K562 (cell line): ENCODE measurements at regions not wholly inside any gene's neighbourhood (a gene's known extent, or its start where the extent isn't known, plus 50 kb on each side); places are given as distances from the start of the nearest gene placed in this dataset.

Experiments used
- ATAC-seq: fragments of 200-7000 bp; cut with Tn5 transposase; 3 replicates; pipeline ENCODE4 v1.9.1; 2020; ENCODE audit warnings: moderate library complexity
- BruUV-seq: library from RNA; stranded (reverse); fragments of 400-500 nt; replicated peaks from 2 replicates; lab custom pipeline; 2021; lab: Mats Ljungman, UMichigan
- CTCF ChIA-PET: fragments of 300-600 bp; formaldehyde crosslinking; extraction: SDS; loops from one replicate; lab custom pipeline; 2021; ENCODE audit warnings: low intra/inter-chr PET ratio; lab: Yijun Ruan, JAX
- POLR2A ChIA-PET: fragments of 300-600, 350-650 bp; sonication (Branson Sonifier 250); formaldehyde crosslinking; extraction: SDS; loops from one replicate; lab custom pipeline; 2021; ENCODE audit warnings: antibody characterized with exemption, inconsistent platforms; lab: Yijun Ruan, JAX
- DNase-seq, 4 experiments: peaks; one replicate each; pipeline versions ENCODE4 v3.0.0 to v3.0.0-alpha.2; 2011 to 2018; ENCODE audit warnings: low spot score in 3 of 4, mixed read lengths in 3 of 4; ENCODE audit errors: extremely low read depth in 1 of 4
- FAIRE-seq: peaks from 2 replicates; lab custom pipeline; 2011; peaks lifted over from hg19 to GRCh38; lab: Jason Lieb, UNC
- H2AFZ ChIP-seq: 2 replicates; pipeline ENCODE4 v1.6.0; 2011; ENCODE audit warnings: low read depth, low read length, control low read depth, inconsistent platforms
- H3K27ac ChIP-seq: fragments of 200-600 bp; 3 replicates; pipeline ENCODE4 v1.8.0; 2011; ENCODE audit warnings: low read depth, mild to moderate bottlenecking, control low read depth, inconsistent platforms, low read length, moderate library complexity, mixed read lengths; ENCODE audit errors: extremely low read depth
- H3K27me3 ChIP-seq, 2 experiments: fragments of 300-600 bp in 1 of 2; 2 replicates in 1 of 2; 3 replicates in 1 of 2; pipeline versions ENCODE4 v1.6.0 to v1.8.0; 2011; ENCODE audit warnings: inconsistent platforms in 2 of 2, low read length in 2 of 2, mild to moderate bottlenecking in 1 of 2, mixed read lengths in 1 of 2, moderate library complexity in 1 of 2; ENCODE audit not compliant: control insufficient read depth in 2 of 2, insufficient read depth in 2 of 2
- H3K36me3 ChIP-seq: fragments of 300-600 bp; 3 replicates; pipeline ENCODE4 v1.8.0; 2011; ENCODE audit warnings: mild to moderate bottlenecking, low read length, inconsistent platforms; ENCODE audit not compliant: control insufficient read depth, insufficient read depth
- H3K4me1 ChIP-seq, 2 experiments: fragments of 200-600 bp in 1 of 2; replicated peaks in 1 of 2; 2 replicates in 1 of 2; 3 replicates in 1 of 2; pipeline versions ENCODE4 v1.5.1 to v1.8.0; 2011; ENCODE audit warnings: inconsistent platforms in 2 of 2, low read length in 2 of 2, mild to moderate bottlenecking in 1 of 2, mixed read lengths in 1 of 2, moderate library complexity in 1 of 2; ENCODE audit not compliant: control insufficient read depth in 2 of 2, insufficient read depth in 2 of 2
- H3K4me2 ChIP-seq: 2 replicates; pipeline ENCODE4 v1.6.1; 2011; ENCODE audit warnings: low read length, control low read depth, inconsistent platforms, mixed read lengths; ENCODE audit not compliant: insufficient read depth
- H3K4me3 ChIP-seq: fragments of 200-600 bp; sonication (generic), shearing (Covaris generic); 2 replicates; pipeline ENCODE4 v1.5.1; 2016; ENCODE audit warnings: control low read depth, inconsistent platforms
- H3K79me2 ChIP-seq: fragments of 200-600 bp; 3 replicates; pipeline ENCODE4 v1.8.0; 2011; ENCODE audit warnings: low read length, inconsistent platforms; ENCODE audit not compliant: control insufficient read depth, insufficient read depth
- H3K9ac ChIP-seq, 2 experiments: 2 replicates each; pipeline versions ENCODE4 v1.6.0 to v1.6.1; 2011; ENCODE audit warnings: low read depth in 2 of 2, low read length in 2 of 2, control low read depth in 1 of 2, inconsistent platforms in 1 of 2, mild to moderate bottlenecking in 1 of 2, mixed read lengths in 1 of 2; ENCODE audit not compliant: insufficient read depth in 1 of 2
- H3K9me1 ChIP-seq: one replicate; pipeline ENCODE4 v1.6.0; 2011; ENCODE audit warnings: inconsistent platforms, mild to moderate bottlenecking, low read length, moderate library complexity; ENCODE audit not compliant: control insufficient read depth, insufficient read depth
- H3K9me3 ChIP-seq: replicated peaks from 2 replicates; pipeline ENCODE4 v1.5.1; 2011; ENCODE audit warnings: low read depth, low read length, inconsistent platforms; ENCODE audit not compliant: control insufficient read depth, insufficient read depth
- H4K20me1 ChIP-seq: replicated peaks from 2 replicates; pipeline ENCODE4 v1.6.1; 2011; ENCODE audit warnings: low read length, inconsistent platforms, mixed read lengths; ENCODE audit not compliant: control insufficient read depth, insufficient read depth
- FOXP1 ChIP-seq: sonication (generic); formaldehyde crosslinking; IDR thresholded peaks from 2 replicates; pipeline ENCODE4 v1.8.0; 2022; ENCODE audit warnings: mild to moderate bottlenecking, missing genetic modification reagents
- FUS ChIP-seq: fragments of 200-400 bp; formaldehyde crosslinking; optimal IDR thresholded peaks from 2 replicates; pipeline ENCODE3; 2017; ENCODE audit warnings: low read depth, low read length
- GABPB1 ChIP-seq: sonication (generic); formaldehyde crosslinking; IDR thresholded peaks from 2 replicates; pipeline ENCODE4 v1.8.0; 2022; ENCODE audit warnings: mild to moderate bottlenecking, missing genetic modification reagents
- TARDBP ChIP-seq: fragments of 450-650 bp; IDR thresholded peaks from 2 replicates; pipeline ENCODE4 v1.6.1; 2016
- TSC22D4 ChIP-seq: fragments of 450-650 bp; IDR thresholded peaks from 2 replicates; pipeline ENCODE4 v1.6.1; 2016; ENCODE audit warnings: missing genetic modification characterization, missing biosample characterization, control low read depth
- XRCC4 ChIP-seq: IDR thresholded peaks from one replicate; pipeline ENCODE4 v1.6.1; 2011; ENCODE audit not compliant: insufficient read depth, insufficient read length; ENCODE audit errors: extremely low read depth
- ZC3H8 ChIP-seq: fragments of 450-650 bp; IDR thresholded peaks from 2 replicates; pipeline ENCODE4 v1.6.1; 2017
- ZNF507 ChIP-seq: conservative IDR thresholded peaks from 2 replicates; pipeline ENCODE4 v1.6.1; 2017; ENCODE audit warnings: missing genetic modification characterization, missing compliant biosample characterization
- WGBS: fragments of 100-300 bp; shearing (Covaris generic); methylation state at CpG from one replicate; pipeline ENCODE4 v1.1.6; 2016; ENCODE audit warnings: low coverage, mixed read lengths; ENCODE audit not compliant: insufficient coverage; ENCODE audit errors: missing lambda C conversion rate; 5-methylcytosine and 5-hydroxymethylcytosine counted together
- in situ Hi-C: fragments of 300-500 bp; cut with MboI; formaldehyde crosslinking; loops from 4 replicates; pipeline ENCODE4 v1.15.0; 2018; ENCODE audit warnings: inconsistent platforms, mixed read lengths
- intact Hi-C: fragments of 100-400 bp; cut with micrococcal nuclease; formaldehyde crosslinking; loops from 2 replicates; pipeline ENCODE4 v1.14.2; 2022
- TF ChIP-seq, protein P1 (sequence below), 2 experiments: fragments of 450-650 bp in 1 of 2; sonication (generic) in 1 of 2; formaldehyde crosslinking; conservative IDR thresholded peaks; 2 replicates each; pipeline versions ENCODE4 v1.4.0 to v1.8.1; 2020 to 2022; ENCODE audit warnings: mild to moderate bottlenecking in 1 of 2, missing genetic modification reagents in 1 of 2
- TF ChIP-seq, protein P2 (sequence below): sonication (generic); formaldehyde crosslinking; IDR thresholded peaks from 2 replicates; pipeline ENCODE4 v1.8.1; 2023; ENCODE audit warnings: mild to moderate bottlenecking, missing genetic modification reagents
- TF ChIP-seq, protein P3 (sequence below): IDR thresholded peaks from 2 replicates; pipeline ENCODE4 v1.6.1; 2011; ENCODE audit warnings: borderline replicate concordance, low read depth, mild to moderate bottlenecking, moderate library complexity, low read length; ENCODE audit not compliant: insufficient read depth, poor library complexity, severe bottlenecking

DNA sequence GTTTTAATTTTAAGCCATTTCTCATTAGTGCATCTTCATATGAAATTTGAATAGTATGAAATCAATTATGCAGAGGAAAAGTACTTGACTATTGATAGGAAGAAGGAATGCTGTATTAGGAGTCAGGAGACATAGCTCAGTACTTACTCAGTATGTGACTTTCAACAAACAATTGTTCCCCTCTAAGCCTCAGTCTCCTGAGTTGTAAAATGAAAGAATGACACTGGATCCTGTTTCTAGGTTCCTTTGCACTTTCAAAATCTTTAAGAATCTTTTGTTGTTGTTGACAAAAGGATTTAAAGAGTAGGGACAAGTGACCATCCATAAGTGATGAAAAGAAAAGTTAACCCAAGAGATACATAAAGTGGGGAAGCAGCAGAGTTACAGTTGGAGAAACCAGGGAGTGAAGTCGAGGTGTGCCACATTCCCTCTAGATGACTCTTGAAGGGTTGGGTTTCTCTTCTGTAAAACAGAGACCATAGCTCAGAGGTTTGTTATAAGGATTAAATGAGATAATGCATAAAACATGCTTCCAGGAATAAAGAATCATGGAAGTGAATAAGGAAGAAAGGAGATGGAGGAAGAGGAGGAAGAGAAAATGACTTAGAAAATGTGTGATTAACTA, 105.7 kb upstream of the KCNJ15 start:
- Histone ChIP-seq H3K9ac (no peak overlapping the region), H3K36me3 (peaks cover under 1% of the 10 kb centered on the region; the same call in 1 of the 3 replicates), H3K79me2 (no peaks in the 10 kb centered on the region; the same call in 2 of the 3 replicates), H3K4me1 (no peaks in the 10 kb centered on the region), H4K20me1 (no peaks in the 10 kb centered on the region), H3K9me3 (no peaks in the 10 kb centered on the region), H3K27me3 (no peaks in the 10 kb centered on the region), H3K4me2 (no peak overlapping the region), H3K27ac (no peak overlapping the region), H3K9me1 (no peaks in the 10 kb centered on the region), H2AFZ (no peak overlapping the region), H3K4me3 (no peak overlapping the region)
- WGBS: 7% methylated on average over 1 of the region's 1 CpG
- intact Hi-C loops (no loop called here), in situ Hi-C loops (loop anchor here (25.0 kb wide), 1 partner anchor 439 kb away; no protein-coding TSS in a partner anchor)
- ChIA-PET CTCF (no interaction called here), POLR2A (no interaction called here)
- DNase-seq (no peak), ATAC-seq (no peak), FAIRE-seq (no peak)
- no TSS peak for BruUV-seq
- TF ChIP-seq TSC22D4 (no peak), GABPB1 (no peak), ZC3H8 (no peak), XRCC4 (no peak), FUS (no peak), ZNF507 (no peak), TARDBP (no peak), FOXP1 (CRISPR knock-in tag) (no peak)
- TF ChIP-seq, protein P1, sequence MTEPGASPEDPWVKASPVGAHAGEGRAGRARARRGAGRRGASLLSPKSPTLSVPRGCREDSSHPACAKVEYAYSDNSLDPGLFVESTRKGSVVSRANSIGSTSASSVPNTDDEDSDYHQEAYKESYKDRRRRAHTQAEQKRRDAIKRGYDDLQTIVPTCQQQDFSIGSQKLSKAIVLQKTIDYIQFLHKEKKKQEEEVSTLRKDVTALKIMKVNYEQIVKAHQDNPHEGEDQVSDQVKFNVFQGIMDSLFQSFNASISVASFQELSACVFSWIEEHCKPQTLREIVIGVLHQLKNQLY (CRISPR knock-in tag; conservative IDR thresholded peaks at IDR 0.05): no peak
- TF ChIP-seq, protein P2, sequence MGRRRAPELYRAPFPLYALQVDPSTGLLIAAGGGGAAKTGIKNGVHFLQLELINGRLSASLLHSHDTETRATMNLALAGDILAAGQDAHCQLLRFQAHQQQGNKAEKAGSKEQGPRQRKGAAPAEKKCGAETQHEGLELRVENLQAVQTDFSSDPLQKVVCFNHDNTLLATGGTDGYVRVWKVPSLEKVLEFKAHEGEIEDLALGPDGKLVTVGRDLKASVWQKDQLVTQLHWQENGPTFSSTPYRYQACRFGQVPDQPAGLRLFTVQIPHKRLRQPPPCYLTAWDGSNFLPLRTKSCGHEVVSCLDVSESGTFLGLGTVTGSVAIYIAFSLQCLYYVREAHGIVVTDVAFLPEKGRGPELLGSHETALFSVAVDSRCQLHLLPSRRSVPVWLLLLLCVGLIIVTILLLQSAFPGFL (CRISPR knock-in tag): no peak
- TF ChIP-seq, protein P3, sequence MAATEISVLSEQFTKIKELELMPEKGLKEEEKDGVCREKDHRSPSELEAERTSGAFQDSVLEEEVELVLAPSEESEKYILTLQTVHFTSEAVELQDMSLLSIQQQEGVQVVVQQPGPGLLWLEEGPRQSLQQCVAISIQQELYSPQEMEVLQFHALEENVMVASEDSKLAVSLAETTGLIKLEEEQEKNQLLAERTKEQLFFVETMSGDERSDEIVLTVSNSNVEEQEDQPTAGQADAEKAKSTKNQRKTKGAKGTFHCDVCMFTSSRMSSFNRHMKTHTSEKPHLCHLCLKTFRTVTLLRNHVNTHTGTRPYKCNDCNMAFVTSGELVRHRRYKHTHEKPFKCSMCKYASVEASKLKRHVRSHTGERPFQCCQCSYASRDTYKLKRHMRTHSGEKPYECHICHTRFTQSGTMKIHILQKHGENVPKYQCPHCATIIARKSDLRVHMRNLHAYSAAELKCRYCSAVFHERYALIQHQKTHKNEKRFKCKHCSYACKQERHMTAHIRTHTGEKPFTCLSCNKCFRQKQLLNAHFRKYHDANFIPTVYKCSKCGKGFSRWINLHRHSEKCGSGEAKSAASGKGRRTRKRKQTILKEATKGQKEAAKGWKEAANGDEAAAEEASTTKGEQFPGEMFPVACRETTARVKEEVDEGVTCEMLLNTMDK: no peak
